K562 (cell line): ENCODE measurements at regions not wholly inside any gene's neighbourhood (a gene's known extent, or its start where the extent isn't known, plus 50 kb on each side); places are given as distances from the start of the nearest gene placed in this dataset.

Experiments used
- ATAC-seq: fragments of 200-7000 bp; cut with Tn5 transposase; 3 replicates; pipeline ENCODE4 v1.9.1; 2020; ENCODE audit warnings: moderate library complexity
- BruUV-seq: library from RNA; stranded (reverse); fragments of 400-500 nt; replicated peaks from 2 replicates; lab custom pipeline; 2021; lab: Mats Ljungman, UMichigan
- CTCF ChIA-PET: fragments of 300-600 bp; formaldehyde crosslinking; extraction: SDS; loops from one replicate; lab custom pipeline; 2021; ENCODE audit warnings: low intra/inter-chr PET ratio; lab: Yijun Ruan, JAX
- POLR2A ChIA-PET: fragments of 300-600, 350-650 bp; sonication (Branson Sonifier 250); formaldehyde crosslinking; extraction: SDS; loops from one replicate; lab custom pipeline; 2021; ENCODE audit warnings: antibody characterized with exemption, inconsistent platforms; lab: Yijun Ruan, JAX
- DNase-seq, 4 experiments: peaks; one replicate each; pipeline versions ENCODE4 v3.0.0 to v3.0.0-alpha.2; 2011 to 2018; ENCODE audit warnings: low spot score in 3 of 4, mixed read lengths in 3 of 4; ENCODE audit errors: extremely low read depth in 1 of 4
- FAIRE-seq: peaks from 2 replicates; lab custom pipeline; 2011; peaks lifted over from hg19 to GRCh38; lab: Jason Lieb, UNC
- H2AFZ ChIP-seq: 2 replicates; pipeline ENCODE4 v1.6.0; 2011; ENCODE audit warnings: low read depth, low read length, control low read depth, inconsistent platforms
- H3K27ac ChIP-seq: fragments of 200-600 bp; 3 replicates; pipeline ENCODE4 v1.8.0; 2011; ENCODE audit warnings: low read depth, mild to moderate bottlenecking, control low read depth, inconsistent platforms, low read length, moderate library complexity, mixed read lengths; ENCODE audit errors: extremely low read depth
- H3K27me3 ChIP-seq, 2 experiments: fragments of 300-600 bp in 1 of 2; 2 replicates in 1 of 2; 3 replicates in 1 of 2; pipeline versions ENCODE4 v1.6.0 to v1.8.0; 2011; ENCODE audit warnings: inconsistent platforms in 2 of 2, low read length in 2 of 2, mild to moderate bottlenecking in 1 of 2, mixed read lengths in 1 of 2, moderate library complexity in 1 of 2; ENCODE audit not compliant: control insufficient read depth in 2 of 2, insufficient read depth in 2 of 2
- H3K36me3 ChIP-seq: fragments of 300-600 bp; 3 replicates; pipeline ENCODE4 v1.8.0; 2011; ENCODE audit warnings: mild to moderate bottlenecking, low read length, inconsistent platforms; ENCODE audit not compliant: control insufficient read depth, insufficient read depth
- H3K4me1 ChIP-seq, 2 experiments: fragments of 200-600 bp in 1 of 2; replicated peaks in 1 of 2; 2 replicates in 1 of 2; 3 replicates in 1 of 2; pipeline versions ENCODE4 v1.5.1 to v1.8.0; 2011; ENCODE audit warnings: inconsistent platforms in 2 of 2, low read length in 2 of 2, mild to moderate bottlenecking in 1 of 2, mixed read lengths in 1 of 2, moderate library complexity in 1 of 2; ENCODE audit not compliant: control insufficient read depth in 2 of 2, insufficient read depth in 2 of 2
- H3K4me2 ChIP-seq: 2 replicates; pipeline ENCODE4 v1.6.1; 2011; ENCODE audit warnings: low read length, control low read depth, inconsistent platforms, mixed read lengths; ENCODE audit not compliant: insufficient read depth
- H3K4me3 ChIP-seq: fragments of 200-600 bp; sonication (generic), shearing (Covaris generic); 2 replicates; pipeline ENCODE4 v1.5.1; 2016; ENCODE audit warnings: control low read depth, inconsistent platforms
- H3K79me2 ChIP-seq: fragments of 200-600 bp; 3 replicates; pipeline ENCODE4 v1.8.0; 2011; ENCODE audit warnings: low read length, inconsistent platforms; ENCODE audit not compliant: control insufficient read depth, insufficient read depth
- H3K9ac ChIP-seq, 2 experiments: 2 replicates each; pipeline versions ENCODE4 v1.6.0 to v1.6.1; 2011; ENCODE audit warnings: low read depth in 2 of 2, low read length in 2 of 2, control low read depth in 1 of 2, inconsistent platforms in 1 of 2, mild to moderate bottlenecking in 1 of 2, mixed read lengths in 1 of 2; ENCODE audit not compliant: insufficient read depth in 1 of 2
- H3K9me1 ChIP-seq: one replicate; pipeline ENCODE4 v1.6.0; 2011; ENCODE audit warnings: inconsistent platforms, mild to moderate bottlenecking, low read length, moderate library complexity; ENCODE audit not compliant: control insufficient read depth, insufficient read depth
- H3K9me3 ChIP-seq: replicated peaks from 2 replicates; pipeline ENCODE4 v1.5.1; 2011; ENCODE audit warnings: low read depth, low read length, inconsistent platforms; ENCODE audit not compliant: control insufficient read depth, insufficient read depth
- H4K20me1 ChIP-seq: replicated peaks from 2 replicates; pipeline ENCODE4 v1.6.1; 2011; ENCODE audit warnings: low read length, inconsistent platforms, mixed read lengths; ENCODE audit not compliant: control insufficient read depth, insufficient read depth
- COPS2 ChIP-seq: fragments of 450-650 bp; conservative IDR thresholded peaks from 2 replicates; pipeline ENCODE4 v1.6.1; 2016; ENCODE audit warnings: mild to moderate bottlenecking, moderate library complexity
- ERF ChIP-seq: fragments of 450-650 bp; formaldehyde crosslinking; IDR thresholded peaks from 2 replicates; pipeline ENCODE4 v1.4.0; 2020; ENCODE audit warnings: mild to moderate bottlenecking, mixed read lengths
- HDAC2 ChIP-seq: fragments of 450-650 bp; IDR thresholded peaks from 2 replicates; pipeline ENCODE4 v1.6.1; 2016; ENCODE audit warnings: mild to moderate bottlenecking
- KDM4B ChIP-seq, 2 experiments: fragments of 450-650 bp in 1 of 2; sonication (generic) in 1 of 2; IDR thresholded peaks; 2 replicates each; pipeline ENCODE4 v1.6.1; 2016 to 2017; ENCODE audit warnings: borderline replicate concordance in 2 of 2, antibody characterized with exemption in 1 of 2, low read depth in 1 of 2, mild to moderate bottlenecking in 1 of 2
- MCM7 ChIP-seq, 2 experiments: fragments of 450-650 bp; IDR thresholded peaks; 2 replicates each; pipeline ENCODE4 v1.6.1; 2016 to 2018
- POLR2AphosphoS5 ChIP-seq: IDR thresholded peaks from 2 replicates; pipeline ENCODE4 v1.6.1; 2011; ENCODE audit warnings: mild to moderate bottlenecking, low read depth, low read length, moderate library complexity; ENCODE audit not compliant: control insufficient read depth, insufficient read depth
- SAP30 ChIP-seq: fragments of 200-600 bp; sonication (generic); IDR thresholded peaks from 2 replicates; pipeline ENCODE4 v1.6.1; 2012; ENCODE audit warnings: borderline replicate concordance, low read depth, mild to moderate bottlenecking, moderate library complexity, low read length, control low read depth, inconsistent platforms; ENCODE audit not compliant: insufficient read depth, poor library complexity, severe bottlenecking
- TOE1 ChIP-seq, 2 experiments: fragments of 450-650 bp in 1 of 2; sonication (generic) in 1 of 2; formaldehyde crosslinking in 1 of 2; IDR thresholded peaks; 2 replicates each; pipeline versions ENCODE4 v1.7.1 to v1.8.0; 2016 to 2022; ENCODE audit warnings: borderline replicate concordance in 2 of 2, mild to moderate bottlenecking in 2 of 2, antibody characterized with exemption in 1 of 2, inconsistent platforms in 1 of 2, low read depth in 1 of 2, missing genetic modification reagents in 1 of 2, moderate library complexity in 1 of 2
- XRCC5 ChIP-seq: fragments of 200-400 bp; formaldehyde crosslinking; IDR thresholded peaks from 2 replicates; pipeline ENCODE4 v1.6.1; 2017; ENCODE audit warnings: low read depth, mild to moderate bottlenecking, low read length
- YBX1 ChIP-seq: fragments of 450-650 bp; IDR thresholded peaks from 2 replicates; pipeline ENCODE4 v1.7.1; 2016; ENCODE audit warnings: mild to moderate bottlenecking
- ZNF316 ChIP-seq: fragments of 450-650 bp; IDR thresholded peaks from 2 replicates; pipeline ENCODE4 v1.6.1; 2016
- ZNF764 ChIP-seq: fragments of 250-450 bp; sonication (Bioruptor Pico); IDR thresholded peaks from 2 replicates; pipeline ENCODE4 v1.4.0; 2020; ENCODE audit warnings: low read depth, mild to moderate bottlenecking, moderate library complexity
- in situ Hi-C: fragments of 300-500 bp; cut with MboI; formaldehyde crosslinking; loops from 4 replicates; pipeline ENCODE4 v1.15.0; 2018; ENCODE audit warnings: inconsistent platforms, mixed read lengths
- intact Hi-C: fragments of 100-400 bp; cut with micrococcal nuclease; formaldehyde crosslinking; loops from 2 replicates; pipeline ENCODE4 v1.14.2; 2022

DNA sequence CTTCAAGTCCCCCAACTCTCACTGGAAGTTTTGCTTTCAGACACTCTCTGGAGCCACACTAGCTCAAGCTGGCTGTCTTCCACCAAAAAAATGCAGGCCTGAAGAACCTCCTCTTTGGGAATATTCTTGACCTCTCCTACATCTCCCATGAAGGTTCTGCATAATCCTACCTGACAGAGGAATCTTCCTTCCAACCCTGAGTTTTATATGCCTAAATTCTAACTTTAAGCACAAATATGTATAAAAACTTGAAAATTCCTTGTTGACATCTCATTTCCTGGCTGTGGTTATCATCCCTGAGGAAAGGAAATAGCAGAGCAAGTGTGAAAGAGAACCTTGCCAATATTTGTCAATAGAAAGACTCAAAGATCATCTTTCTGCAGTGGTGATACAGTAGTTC, 249.0 kb downstream of the LPIN1 start:
- in situ Hi-C loops: no loop called here
- Histone ChIP-seq H3K4me3 (no peak overlapping the region), H4K20me1 (no peaks in the 10 kb centered on the region), H3K9me1 (no peaks in the 10 kb centered on the region), H3K4me2 (no peak overlapping the region), H3K36me3 (no peaks in the 10 kb centered on the region), H3K4me1 (peaks cover 0 to 4% of the 10 kb centered on the region in 2 experiments; a peak in 3 of 5 replicates), H3K27ac (no peak overlapping the region), H3K79me2 (no peaks in the 10 kb centered on the region), H3K9ac (no peak overlapping the region), H3K9me3 (no peaks in the 10 kb centered on the region), H3K27me3 (no peaks in the 10 kb centered on the region), H2AFZ (no peak overlapping the region)
- BruUV-seq: no TSS peak
- intact Hi-C loops: no loop called here
- DNase-seq (no peak), ATAC-seq (no peak), FAIRE-seq (no peak)
- CTCF ChIA-PET: no interaction called here
- TF ChIP-seq KDM4B (IDR thresholded peaks at IDR 0.05; ENCODE audit: borderline replicate concordance in 2 of 2, low read depth in 1 of 2) (no peak), MCM7 (IDR thresholded peaks at IDR 0.05) (no peak), ZNF316 (no peak), XRCC5 (no peak), SAP30 (no peak), HDAC2 (no peak), TOE1 (IDR thresholded peaks at IDR 0.05; ENCODE audit: borderline replicate concordance) (no peak), TOE1 (CRISPR knock-in tag; IDR thresholded peaks at IDR 0.05; ENCODE audit: borderline replicate concordance, low read depth) (no peak), POLR2AphosphoS5 (no peak), COPS2 (no peak), ZNF764 (CRISPR knock-in tag) (no peak), YBX1 (no peak), ERF (CRISPR knock-in tag) (no peak)
- POLR2A ChIA-PET: no interaction called here
